GM18507 (cell line): ENCODE measurements at regions not wholly inside any gene's neighbourhood (a gene's known extent, or its start where the extent isn't known, plus 50 kb on each side); places are given as distances from the start of the nearest gene placed in this dataset.
A peak's percentile ranks its signal among the peaks of the same experiment; 100 is the strongest.

Experiments
- DNase-seq: peaks from one replicate; pipeline ENCODE4 v3.0.0; 2011; ENCODE audit warnings: low read depth; ENCODE audit not compliant: insufficient read length; ENCODE audit errors: extremely low spot score
- FAIRE-seq: peaks from 2 replicates; lab custom pipeline; 2011; peaks lifted over from hg19 to GRCh38; lab: Jason Lieb, UNC

GRCh38 chr1:227451954-227452353 is 111.4 kb upstream of the ZNF678 start:
- no peak for DNase-seq
- FAIRE-seq, result no peak

- DNase-seq (no peak), FAIRE-seq (no peak)
These were observed 112.3 kb upstream of the ZNF678 start for GRCh38 chr1:227451057-227451456.

- FAIRE-seq (no peak), DNase-seq (no peak)
These were observed 112.9 kb upstream of the ZNF678 start for GRCh38 chr1:227450489-227450888.

GRCh38 chr1:227449741-227450441 is 113.5 kb upstream of the ZNF678 start:
- DNase-seq (no peak), FAIRE-seq (no peak)

- FAIRE-seq (peak; percentile 52), DNase-seq (peak; percentile 23)
These were observed 114.3 kb upstream of the ZNF678 start for GRCh38 chr1:227449051-227449450.

GRCh38 chr1:227447531-227447990 is 115.8 kb upstream of the ZNF678 start:
- DNase-seq (no peak), FAIRE-seq (no peak)

- FAIRE-seq (no peak), DNase-seq (no peak)
These were observed 117.6 kb upstream of the ZNF678 start for GRCh38 chr1:227445746-227446145.

GRCh38 chr1:227445092-227445674 is 118.2 kb upstream of the ZNF678 start:
- DNase-seq (no peak), FAIRE-seq (no peak)

- FAIRE-seq (no peak), DNase-seq (no peak)
These were observed 121.9 kb upstream of the CDC42BPA start for GRCh38 chr1:227440182-227440581.

GRCh38 chr1:227437495-227438008 is 119.3 kb upstream of the CDC42BPA start:
- DNase-seq (peak; percentile 29), FAIRE-seq (peak; percentile 54)

GRCh38 chr1:227434808-227435444 is 116.6 kb upstream of the CDC42BPA start:
- DNase-seq, result no peak
- no peak for FAIRE-seq

- no peak for FAIRE-seq
- no peak for DNase-seq
These were observed 115.5 kb upstream of the CDC42BPA start for GRCh38 chr1:227433663-227434341.

GRCh38 chr1:227432981-227433380 is 114.7 kb upstream of the CDC42BPA start:
- DNase-seq, result no peak
- FAIRE-seq, result no peak

- FAIRE-seq (no peak), DNase-seq (no peak)
These were observed 113.9 kb upstream of the CDC42BPA start for GRCh38 chr1:227432181-227432535.

- DNase-seq (no peak), FAIRE-seq (no peak)
These were observed 111.4 kb upstream of the CDC42BPA start for GRCh38 chr1:227429447-227430359.

- FAIRE-seq (no peak), DNase-seq (no peak)
These were observed 110.5 kb upstream of the CDC42BPA start for GRCh38 chr1:227428803-227429202.

- DNase-seq (no peak), FAIRE-seq (no peak)
These were observed 109.1 kb upstream of the CDC42BPA start for GRCh38 chr1:227427411-227427810.

GRCh38 chr1:227424953-227425352 is 106.7 kb upstream of the CDC42BPA start:
- DNase-seq (no peak), FAIRE-seq (no peak)

- no peak for DNase-seq
- no peak for FAIRE-seq
These were observed 105.9 kb upstream of the CDC42BPA start for GRCh38 chr1:227424159-227424680.
